ENCODE measurements at regions not wholly inside any gene's neighbourhood (a gene's known extent, or its start where the extent isn't known, plus 50 kb on each side); places are given as distances from the start of the nearest gene placed in this dataset.

GRCh38 chr12:69167648-69168165 lies 71.7 kb upstream of the CPSF6 start:
- Histone ChIP-seq H3K79me1 (ENCODE audit: insufficient read depth, low read depth, low read length, poor library complexity, severe bottlenecking) (no peaks in the 10 kb centered on the region), H2BK15ac (ENCODE audit: low read depth, low read length) (no peak overlapping the region), H4K91ac (ENCODE audit: insufficient read length, low read depth, low read length) (no peak overlapping the region), H3T11ph (ENCODE audit: low read length) (no peak overlapping the region), H4K8ac (replicated peaks; ENCODE audit: insufficient read length, low read depth, low read length) (no peak overlapping the region), H3K23me2 (ENCODE audit: insufficient read length, low read depth, low read length, poor library complexity, severe bottlenecking) (no peaks in the 10 kb centered on the region), H3K9ac (ENCODE audit: extremely low read depth, insufficient read length, low read length) (no peak overlapping the region), H2AK5ac (ENCODE audit: insufficient read length, low read length) (no peak overlapping the region), H3K18ac (ENCODE audit: insufficient read length, low read depth, low read length) (no peak overlapping the region), H3K4me2 (ENCODE audit: insufficient read depth, insufficient read length, low read length) (peak overlapping the region; percentile 27), H4K20me1 (ENCODE audit: control insufficient read depth, insufficient read depth, insufficient read length) (no peaks in the 10 kb centered on the region), H3K4me1 (ENCODE audit: insufficient read depth, low read length) (peaks cover 11% of the 10 kb centered on the region; the same call in 1 of the 2 replicates), H2BK5ac (ENCODE audit: insufficient read length, low read length) (no peak overlapping the region), H3K23ac (ENCODE audit: insufficient read length, low read depth, low read length) (no peak overlapping the region), H2AFZ (ENCODE audit: low read length) (no peak overlapping the region), H2BK12ac (ENCODE audit: insufficient read length, low read depth, low read length) (no peak overlapping the region), H3K27me3 (ENCODE audit: insufficient read depth, low read length) (no peaks in the 10 kb centered on the region), H2BK20ac (ENCODE audit: low read depth, low read length, poor library complexity, severe bottlenecking) (no peak overlapping the region), H4K5ac (ENCODE audit: insufficient read length, low read depth, low read length) (no peak overlapping the region), H2BK120ac (ENCODE audit: low read depth, low read length, poor library complexity, severe bottlenecking) (no peak overlapping the region), H3K9me3 (ENCODE audit: control insufficient read depth, low read depth, low read length) (no peaks in the 10 kb centered on the region), H3K27ac (ENCODE audit: insufficient read length, low read depth, low read length) (no peak overlapping the region), H3K56ac (ENCODE audit: insufficient read length, low read depth, low read length) (no peak overlapping the region), H3K4ac (ENCODE audit: low read depth, low read length) (no peak overlapping the region), H3K79me2 (ENCODE audit: insufficient read depth, low read length) (no peaks in the 10 kb centered on the region), H3K14ac (ENCODE audit: insufficient read depth, low read length) (no peak overlapping the region)
- no CpG with 5 or more reads among the region's 3 CpGs for WGBS (ENCODE audit: extremely low coverage, insufficient read length, low lambda C conversion rate)
- DNase-seq: peak; percentile 46
- Mint-ChIP-seq H3K4me1 (peaks cover 38 to 43% of the 10 kb centered on the region in 2 experiments), H3K36me3 (ENCODE audit: insufficient read depth in 1 of 3, low read depth in 3 of 3) (no peaks in the 10 kb centered on the region), H3K9me3 (no peaks in the 10 kb centered on the region), H3K4me3 (no peak overlapping the region), H3K27ac (peak overlapping the region; percentile 32 to 85 (median 46); a peak in 6 of 7 replicates), H3K27me3 (ENCODE audit: low read depth) (no peaks in the 10 kb centered on the region)
- TF ChIP-seq CTCF (conservative IDR thresholded peaks at IDR 0.05): no peak
